Epidermal melanocyte (primary cell): ENCODE measurements at regions not wholly inside any gene's neighbourhood (a gene's known extent, or its start where the extent isn't known, plus 50 kb on each side); places are given as distances from the start of the nearest gene placed in this dataset.
A peak's percentile ranks its signal among the peaks of the same experiment; 100 is the strongest.
"Not testable (repeated sequence)": the region's sequence is repeated elsewhere in the genome, so short reads cannot be mapped to it uniquely, and the experiment has no call there.

Experiments used
- DNase-seq: peaks from one replicate; pipeline ENCODE4 v3.0.0; 2011; ENCODE audit warnings: low spot score; ENCODE audit not compliant: insufficient read length

DNA sequence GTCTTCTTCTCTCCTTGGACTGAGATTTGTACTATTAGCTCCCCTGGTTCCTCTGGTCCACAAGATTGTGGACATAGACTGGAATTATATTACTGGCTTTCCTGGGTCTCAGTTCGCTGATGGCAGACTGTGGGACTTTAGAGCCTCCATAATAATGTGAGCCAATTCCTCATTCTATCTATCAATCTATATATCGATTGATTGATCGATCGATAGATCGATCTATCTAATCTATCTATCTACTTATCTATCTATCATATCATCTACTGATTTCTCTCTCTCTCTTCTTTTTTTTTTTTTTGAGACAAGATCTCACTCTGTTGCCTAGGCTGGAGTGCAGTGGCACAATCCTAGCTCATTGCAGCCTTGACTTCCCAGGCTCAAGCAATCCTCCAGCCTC, 51.5 kb upstream of the DDR1 start:
- DNase-seq = no peak

DNA sequence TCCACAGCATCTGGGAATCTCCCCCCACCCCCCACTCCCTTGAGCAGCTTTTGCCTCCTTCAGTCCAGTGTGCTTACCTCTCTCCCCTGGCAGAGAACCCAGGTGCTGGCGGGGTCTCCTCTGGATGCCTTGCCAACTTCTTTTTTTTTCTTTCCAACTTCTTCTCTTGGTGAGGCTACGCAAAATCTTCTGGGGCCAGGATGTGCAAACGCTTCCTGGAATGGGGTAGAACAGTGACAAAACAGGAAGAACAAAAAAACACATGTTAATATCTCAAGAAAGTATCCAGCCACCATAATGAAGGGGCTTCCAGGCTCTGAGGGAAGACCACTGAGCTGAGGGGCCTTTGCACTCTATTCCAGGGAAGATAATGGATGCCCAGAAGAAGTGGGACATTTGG, 53.9 kb upstream of the DDR1 start:
- no peak for DNase-seq

DNA sequence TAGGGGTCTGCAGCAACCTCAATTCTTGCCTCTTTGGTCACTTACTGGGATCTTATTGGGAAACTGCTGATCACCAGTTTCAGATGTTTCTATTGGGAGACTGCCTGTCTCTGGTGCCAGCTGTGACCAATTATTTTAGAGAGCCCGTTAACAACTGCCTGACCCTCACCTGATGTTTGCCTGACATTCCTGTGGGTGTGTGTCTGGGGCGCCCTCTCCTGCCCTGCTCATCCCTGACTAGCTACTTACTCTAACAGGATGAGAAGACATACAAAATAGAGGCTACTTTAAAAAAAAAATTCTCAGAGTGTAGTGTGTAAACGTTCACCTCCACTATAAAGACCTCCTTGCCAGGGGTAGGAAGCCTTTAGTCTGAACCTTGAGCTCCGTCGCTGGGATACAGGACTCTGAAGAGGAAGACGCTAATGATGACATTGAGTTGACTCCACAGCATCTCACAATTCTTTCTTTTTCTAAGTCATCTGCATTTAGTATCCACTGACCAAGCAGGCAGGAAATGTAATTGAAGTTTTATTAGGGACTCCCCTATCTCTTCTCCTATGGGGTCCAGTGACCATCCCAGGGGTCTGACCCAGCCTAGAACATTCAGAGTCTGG, 54.6 kb upstream of the DDR1 start:
- DNase-seq = no peak

DNA sequence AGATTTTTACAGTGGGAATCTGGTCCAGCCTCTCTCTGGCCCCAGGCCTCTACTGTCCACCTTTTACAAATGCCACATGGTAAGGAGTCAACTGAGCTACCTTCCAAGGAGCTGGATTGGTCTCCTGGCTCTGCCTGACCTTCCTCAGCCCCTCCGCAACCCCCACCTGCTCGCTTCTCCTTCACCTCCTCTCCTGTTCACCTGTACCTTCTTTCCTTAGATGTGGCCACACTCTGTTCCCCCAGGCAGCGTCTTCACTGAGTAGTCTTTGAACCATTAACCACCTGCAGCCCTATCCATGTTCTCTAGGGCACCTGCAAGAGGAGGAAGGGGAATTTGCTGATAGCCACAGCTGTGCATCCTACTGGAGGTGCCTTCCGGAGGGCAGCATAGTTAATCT, 55.3 kb upstream of the DDR1 start:
- DNase-seq = no peak

DNA sequence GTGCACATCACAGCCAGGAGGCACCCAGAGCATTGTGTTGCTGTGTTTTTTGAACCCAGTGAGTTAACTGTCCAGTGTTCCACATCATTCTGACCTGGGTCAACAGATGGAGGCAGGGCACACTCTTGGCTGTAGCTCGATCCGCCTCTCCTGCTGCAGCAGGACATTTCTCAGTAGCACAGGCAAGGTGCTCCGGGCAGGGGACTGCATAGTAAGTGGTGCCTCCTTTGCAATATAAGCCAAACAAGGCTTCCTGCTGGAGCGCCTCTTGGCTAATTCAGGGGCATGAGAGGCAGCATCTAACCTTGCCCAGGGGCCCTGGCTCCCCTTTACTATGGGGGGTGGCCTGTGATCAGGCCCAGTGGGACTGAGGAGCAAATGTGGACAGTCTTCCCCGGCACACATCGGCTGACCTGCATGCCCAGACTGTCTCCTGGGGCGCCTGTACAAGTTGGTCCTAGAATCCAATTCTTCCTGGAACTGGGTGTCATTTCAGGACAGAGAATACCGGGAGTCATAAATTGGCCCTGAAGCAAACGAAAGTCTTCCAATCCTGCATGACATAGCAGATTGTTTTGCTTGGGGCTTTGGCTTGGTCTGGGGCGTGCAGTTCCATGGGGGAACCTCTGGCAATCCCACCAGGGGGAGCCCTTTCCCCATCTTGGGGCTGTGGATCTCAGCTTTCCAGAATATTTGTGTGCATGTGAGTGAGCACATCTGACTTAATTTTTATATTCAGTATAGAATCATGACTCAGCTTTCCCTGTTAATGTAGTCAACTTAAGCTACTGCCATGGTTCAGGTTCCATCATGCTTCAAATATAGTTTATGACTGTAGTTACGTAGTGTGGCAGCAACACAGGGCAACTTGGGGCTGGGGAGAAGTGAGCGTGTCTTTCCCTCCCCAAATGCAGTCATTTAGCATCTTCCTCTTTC, 56.0 kb upstream of the DDR1 start:
- peak; percentile 69 for DNase-seq

DNA sequence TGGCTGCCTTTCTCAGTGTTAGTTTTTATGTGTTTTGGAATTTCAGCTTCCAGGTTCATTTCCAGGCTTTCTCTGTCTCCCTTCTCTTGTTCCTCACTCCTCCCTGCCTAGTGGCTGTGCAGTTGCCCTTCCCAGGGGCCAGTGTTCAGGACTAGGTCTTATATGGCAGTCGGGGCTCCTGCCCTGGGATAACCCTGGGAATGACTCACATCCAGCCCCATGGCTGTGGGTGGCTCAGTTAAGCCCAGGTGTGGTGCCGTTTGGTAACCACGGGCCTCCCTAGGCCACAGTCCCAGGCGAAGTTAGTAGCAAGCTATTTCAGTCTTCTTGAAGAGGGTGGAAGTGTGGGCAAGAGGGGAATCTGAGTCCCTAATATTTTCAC, 57.4 kb upstream of the DDR1 start:
- no peak for DNase-seq

DNA sequence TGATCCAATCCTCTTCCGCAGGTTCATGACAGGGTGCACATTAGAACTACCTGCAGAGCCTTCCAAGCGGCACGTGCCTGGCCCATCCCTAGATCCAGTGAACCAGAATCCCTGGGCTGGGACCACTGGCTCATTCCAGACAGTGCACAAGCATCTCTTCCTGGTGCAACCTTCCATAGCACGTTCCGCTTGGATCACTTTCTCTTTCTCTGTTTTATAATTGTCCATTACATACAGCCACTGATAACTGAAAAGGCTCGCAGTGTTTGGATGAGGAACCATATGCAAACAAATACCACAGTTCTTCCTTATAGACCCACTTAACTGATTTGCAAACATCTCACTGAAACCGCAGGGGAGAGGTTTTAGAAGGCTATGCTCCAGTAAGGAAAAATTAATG, 59.6 kb upstream of the DDR1 start:
- DNase-seq = no peak

DNA sequence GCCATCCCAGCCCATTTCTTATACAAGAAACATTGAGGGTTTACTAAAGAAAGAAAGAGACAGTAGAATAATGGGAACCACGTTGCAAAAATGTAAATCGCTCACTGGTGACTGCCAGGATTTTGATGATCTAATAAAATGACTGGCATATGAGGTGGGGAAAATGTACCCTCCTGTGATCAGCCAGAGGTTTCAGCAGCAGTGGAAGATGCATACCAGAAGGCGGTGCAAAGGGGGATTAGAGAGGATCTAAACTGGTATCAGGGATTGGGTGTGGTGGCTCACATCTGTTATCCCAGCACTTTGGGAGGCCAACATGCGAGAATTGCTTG, 60.8 kb upstream of the DDR1 start:
- no peak for DNase-seq

DNA sequence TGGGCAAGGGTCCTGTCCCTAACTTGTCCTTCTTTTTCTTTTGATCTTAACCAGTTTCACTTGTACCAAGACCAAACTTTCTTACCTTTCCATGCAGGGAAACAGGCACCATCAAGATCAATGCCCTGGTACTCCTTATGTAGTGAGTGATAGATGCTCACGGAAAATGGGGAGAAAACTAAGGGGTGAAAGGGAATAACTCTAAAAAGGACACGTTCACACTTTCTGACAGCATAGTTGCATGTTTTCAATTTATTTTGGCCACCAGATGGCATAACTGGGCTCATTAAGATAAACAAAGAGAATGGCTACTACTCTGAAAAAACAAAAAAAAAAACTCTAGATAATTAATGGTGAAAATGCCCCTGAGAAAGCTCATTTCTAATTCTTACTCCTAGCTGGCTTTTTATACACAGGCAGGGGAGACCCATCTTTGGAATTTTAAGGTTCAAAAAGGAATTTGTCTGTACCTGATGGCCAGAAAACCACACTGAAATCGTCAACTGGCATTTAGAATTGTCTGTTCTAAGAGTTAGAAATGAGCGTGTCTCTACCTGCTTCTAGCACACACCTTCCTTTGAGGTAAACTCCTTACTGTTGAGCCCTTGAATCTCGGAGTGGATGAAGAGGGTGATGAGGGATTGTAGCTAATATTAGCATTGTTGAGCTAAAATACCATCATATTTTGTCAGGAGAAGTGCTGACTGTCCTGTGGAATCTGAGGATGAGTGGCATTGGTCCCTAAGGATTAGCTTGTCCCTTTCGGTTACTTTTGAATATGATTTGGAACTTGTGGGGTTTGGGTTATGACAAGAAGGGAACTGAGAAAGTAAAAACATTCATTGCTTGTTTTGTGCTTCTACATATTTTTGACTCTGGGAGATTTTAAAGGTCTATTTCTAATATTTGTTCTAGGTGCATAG, 62.2 kb upstream of the DDR1 start:
- DNase-seq = peak; percentile 48

DNA sequence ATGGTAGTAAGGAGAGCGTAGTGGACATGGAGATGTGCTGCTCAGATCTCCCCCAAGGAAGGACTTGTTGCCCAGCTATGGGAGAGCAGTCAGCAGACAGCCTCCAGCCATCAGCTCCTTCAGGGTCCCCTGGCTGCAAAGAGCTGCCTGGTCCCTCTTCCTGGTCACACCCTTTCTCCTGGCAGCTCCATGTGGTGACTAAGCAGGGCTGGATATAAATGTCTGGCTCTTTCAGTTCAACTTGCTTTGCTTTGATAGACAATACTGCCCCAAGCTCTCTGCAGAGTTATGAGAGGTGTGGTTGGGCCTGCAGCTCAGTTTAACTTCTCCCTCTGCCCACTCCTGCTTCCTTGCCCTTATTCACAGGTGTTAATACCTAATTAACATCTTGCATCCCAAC, 64.1 kb upstream of the DDR1 start:
- no peak for DNase-seq

DNA sequence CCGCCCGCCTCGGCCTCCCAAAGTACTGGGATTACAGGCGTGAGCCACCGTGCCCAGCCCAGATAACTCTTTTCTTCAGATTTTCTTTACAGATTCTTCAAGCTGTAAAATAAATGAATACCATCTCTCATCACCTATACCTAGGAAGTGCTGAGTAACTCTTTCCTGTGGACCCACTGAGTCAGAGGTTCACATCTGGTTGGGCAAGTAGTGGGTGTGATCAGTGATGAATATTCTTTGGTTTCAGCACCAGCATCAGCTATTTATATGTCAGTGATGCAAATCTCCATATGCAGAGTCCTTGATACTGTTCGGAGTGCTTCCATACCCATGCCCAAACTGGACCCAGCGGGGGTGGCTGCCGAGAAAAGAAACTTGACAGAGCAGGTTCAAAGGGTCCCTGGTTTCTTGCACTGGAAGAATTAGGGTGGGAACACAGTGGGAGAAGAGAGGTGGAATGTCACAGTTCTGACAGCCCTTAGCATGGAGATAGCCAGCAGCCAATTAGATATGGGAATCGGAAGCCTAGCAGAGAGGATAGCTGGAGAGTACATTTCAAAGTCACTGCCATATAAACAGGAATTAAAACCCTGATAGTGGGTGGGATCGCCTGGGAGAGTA, 64.9 kb upstream of the DDR1 start:
- DNase-seq = no peak

DNA sequence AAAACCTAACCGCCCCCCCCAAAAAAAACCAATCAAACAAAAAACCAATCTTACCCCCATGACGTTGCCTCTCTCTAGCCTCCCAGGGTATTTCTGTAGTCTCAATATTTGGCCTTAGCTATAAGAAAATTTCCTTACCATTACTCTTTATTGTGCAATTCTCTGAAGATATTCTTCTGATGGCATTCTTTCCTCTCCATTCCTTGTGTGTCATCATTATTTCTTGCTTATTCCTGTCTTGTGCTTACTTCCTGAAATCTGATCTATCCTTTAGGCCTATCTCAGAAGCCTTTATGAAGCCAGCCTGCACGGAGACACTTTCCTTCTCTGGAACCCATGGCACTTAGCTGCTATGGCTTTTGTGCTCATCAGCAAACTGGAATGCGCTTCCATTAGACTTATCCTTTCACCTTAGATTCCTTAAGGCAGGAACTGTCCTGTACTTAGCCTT, 65.9 kb upstream of the DDR1 start:
- DNase-seq = no peak

DNA sequence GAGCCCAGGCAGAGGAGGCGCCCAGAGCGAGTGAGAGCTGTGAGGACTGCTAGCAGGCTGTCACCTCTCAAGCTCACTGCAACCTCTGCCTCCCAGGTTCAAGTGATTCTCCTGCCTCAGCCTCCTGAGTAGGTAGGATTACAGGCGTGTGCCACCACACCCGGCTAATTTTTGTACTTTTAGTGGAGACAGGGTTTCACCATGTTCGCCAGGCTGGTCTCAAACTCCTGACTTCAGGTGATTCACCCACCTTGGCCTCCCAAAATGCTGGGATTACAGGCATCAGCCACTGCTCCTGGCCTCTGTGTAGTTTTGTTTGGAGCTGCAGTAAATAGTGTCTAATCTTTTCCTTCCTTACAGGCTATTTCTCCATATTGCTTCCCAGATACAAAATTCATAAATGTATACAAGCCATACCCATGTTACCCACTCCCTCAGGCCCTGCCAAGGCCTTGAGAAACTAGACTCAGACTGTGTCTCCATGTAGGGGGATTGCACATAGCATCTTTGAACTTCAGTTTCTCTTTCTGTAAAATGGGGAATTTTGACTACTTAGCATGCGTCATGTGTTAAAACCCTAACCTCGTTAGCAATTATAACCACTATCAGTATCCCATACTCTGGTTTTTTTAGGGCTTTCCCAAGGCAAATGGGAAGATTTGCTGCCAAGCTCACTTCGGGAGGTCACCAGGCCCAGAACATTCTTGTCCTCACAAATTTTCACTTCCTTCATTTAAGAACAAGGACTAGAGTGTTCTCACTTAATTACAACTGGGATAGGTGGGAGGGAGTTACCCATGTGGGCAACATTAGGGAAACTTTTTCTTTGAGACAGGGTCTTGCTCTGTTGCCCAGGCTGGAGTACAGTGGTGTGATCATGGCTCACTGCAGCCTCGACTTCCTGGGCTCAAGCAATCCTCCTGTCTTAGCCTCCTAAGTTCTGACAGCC, 67.3 kb upstream of the DDR1 start:
- DNase-seq = no peak

DNA sequence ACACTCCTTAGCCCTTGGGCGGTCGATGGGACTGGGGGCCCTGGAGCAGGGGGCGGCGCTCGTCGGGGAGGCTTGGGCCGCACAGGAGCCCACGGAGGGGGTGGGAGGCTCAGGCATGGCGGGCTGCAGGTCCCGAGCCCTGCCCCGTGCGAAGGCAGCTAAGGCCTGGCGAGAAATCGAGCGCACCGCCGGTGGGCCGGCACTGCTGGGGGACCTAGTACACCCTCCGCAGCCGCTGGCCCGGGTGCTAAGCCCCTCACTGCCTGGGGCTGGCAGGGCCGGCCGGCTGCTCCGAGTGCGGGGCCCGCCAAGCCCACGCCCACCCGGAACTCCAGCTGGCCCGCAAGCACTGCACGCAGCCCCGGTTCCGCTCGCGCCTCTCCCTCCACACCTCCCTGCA, 68.0 kb upstream of the DDR1 start:
- not testable (repeated sequence) for DNase-seq

DNA sequence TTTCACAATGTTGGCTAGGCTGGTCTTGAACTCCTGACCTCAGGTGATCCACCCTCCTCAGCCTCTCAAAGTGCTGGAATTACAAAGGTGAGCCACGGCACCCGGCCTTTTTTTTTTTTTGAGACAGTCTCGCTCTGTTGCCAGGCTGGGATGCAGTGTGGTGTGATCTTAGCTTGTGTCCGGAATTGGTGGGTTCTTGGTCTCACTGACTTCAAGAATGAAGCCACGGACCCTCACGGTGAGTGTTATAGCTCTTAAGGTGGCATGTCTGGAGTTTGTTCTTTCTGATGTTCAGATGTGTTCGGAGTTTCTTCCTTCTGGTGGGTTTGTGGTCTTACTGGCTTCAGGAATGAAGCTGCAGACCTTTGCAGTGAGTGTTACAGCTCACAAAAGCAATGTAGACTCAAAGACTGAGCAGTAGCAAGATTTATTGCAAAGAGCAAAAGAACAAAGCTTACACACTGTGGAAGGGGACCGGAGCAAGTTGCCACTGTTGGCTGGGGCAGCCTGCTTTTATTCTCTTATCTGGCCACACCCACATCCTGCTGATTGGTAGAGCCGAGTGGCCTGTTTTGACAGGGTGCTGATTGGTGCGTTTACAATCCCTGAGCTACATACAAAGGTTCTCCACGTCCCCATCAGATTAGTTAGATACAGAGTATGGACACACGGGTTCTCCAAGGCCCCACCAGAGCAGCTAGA, 69.1 kb upstream of the DDR1 start:
- DNase-seq = not testable (repeated sequence)

DNA sequence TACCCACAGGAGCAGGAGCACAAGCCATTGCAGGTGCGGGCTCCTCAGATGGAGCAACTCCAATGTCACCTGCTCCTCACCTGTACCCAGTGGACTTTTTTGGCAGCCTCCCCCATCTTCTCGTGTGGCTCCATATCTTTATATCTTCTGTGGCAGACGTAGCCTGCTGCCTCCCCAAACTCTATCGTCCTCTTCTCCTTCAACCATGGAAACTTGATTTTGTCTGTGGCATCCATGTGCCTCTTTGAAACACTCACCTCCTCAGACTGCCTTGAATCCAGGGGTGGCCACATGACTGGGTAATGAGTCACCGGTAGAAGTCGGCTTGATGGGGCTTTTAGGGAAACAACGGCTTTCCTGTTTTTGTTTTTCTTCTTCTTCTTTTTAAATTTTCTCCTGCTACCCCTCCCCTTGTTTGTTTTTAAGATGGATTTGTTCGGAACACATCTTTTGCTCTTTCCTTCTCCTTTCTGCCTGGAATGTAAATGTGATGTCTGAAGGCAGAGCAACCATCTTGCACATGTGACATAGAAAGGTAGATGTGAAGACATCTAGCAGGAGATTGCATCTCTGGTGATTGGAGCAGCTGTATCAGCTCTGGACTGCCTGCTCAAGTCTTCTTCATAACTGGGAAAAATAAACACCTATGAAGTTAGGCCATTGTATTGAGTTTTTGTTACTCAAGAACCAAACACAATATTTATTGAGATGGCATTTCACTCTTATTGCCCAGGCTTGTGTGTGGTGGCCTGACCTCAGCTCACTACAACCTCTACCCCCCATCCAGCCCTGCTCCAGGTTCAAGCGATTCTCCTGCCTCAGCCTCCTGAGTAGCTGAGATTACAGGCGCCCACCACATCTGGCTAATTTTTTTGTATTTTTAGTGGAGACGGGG, 69.9 kb upstream of the DDR1 start:
- no peak for DNase-seq

DNA sequence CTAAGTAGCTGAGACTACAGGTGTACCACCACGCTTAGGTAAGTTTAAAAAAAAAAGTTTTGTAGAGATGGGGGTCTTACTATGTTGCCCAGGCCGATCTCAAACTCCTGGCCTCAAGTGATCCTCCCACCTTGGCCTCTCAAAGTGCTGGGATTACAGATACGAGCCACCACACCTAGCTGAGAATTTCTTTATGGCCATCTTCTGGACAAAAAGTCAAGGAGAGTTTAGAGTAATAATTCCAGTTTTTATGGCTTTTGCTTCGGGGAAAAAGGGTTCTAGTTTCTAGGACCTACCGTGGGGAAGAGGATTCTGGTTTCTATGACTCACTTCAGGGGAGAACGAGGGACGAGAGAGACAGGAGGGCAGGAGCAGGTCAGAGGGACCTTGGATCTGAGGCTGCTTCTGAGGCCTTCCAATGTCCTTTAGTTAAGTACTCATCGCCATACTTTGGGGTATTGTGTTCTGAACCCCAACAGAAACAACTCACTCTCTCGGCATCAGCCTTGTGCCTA, 69.3 kb upstream of the IER3 start:
- no peak for DNase-seq

DNA sequence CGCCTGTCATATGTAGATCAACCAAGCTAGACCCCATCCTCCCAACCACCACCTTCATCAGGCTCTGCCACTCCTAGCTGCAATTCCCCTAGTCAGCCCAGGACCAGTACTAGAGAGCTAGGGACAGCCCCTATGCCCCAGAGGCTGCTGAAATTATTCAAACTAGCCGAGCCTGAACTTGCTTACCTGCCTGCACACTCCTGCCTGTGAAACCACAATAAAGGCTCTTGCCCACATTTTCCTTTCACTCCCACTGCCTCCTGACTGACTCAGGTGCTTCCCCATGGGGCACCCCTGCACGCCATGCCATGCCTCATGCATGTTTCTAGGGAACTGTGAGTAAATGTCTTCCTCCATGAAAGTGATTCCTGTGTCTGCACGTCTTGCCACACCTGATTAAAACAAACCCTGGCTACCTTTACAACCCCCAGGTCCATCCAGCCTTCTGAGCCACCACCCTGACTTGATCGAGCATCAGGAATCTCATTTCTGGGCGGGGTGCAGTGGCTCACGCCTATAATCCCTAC, 66.5 kb upstream of the IER3 start:
- DNase-seq = no peak
